DND-41 (cell line): ENCODE measurements at regions not wholly inside any gene's neighbourhood (a gene's known extent, or its start where the extent isn't known, plus 50 kb on each side); places are given as distances from the start of the nearest gene placed in this dataset.

Experiments
- EZH2 ChIP-seq: IDR thresholded peaks from 3 replicates; pipeline ENCODE4 v1.6.1; 2012; ENCODE audit warnings: borderline replicate concordance, low read depth, mild to moderate bottlenecking, moderate library complexity, low read length, inconsistent platforms; ENCODE audit not compliant: severe bottlenecking
- TF ChIP-seq, protein P1 (sequence below): IDR thresholded peaks from 2 replicates; pipeline ENCODE4 v1.5.1; 2012; ENCODE audit warnings: borderline replicate concordance, low read length, moderate library complexity, mild to moderate bottlenecking; ENCODE audit not compliant: poor library complexity, severe bottlenecking; ENCODE audit errors: extremely low read depth

DNA sequence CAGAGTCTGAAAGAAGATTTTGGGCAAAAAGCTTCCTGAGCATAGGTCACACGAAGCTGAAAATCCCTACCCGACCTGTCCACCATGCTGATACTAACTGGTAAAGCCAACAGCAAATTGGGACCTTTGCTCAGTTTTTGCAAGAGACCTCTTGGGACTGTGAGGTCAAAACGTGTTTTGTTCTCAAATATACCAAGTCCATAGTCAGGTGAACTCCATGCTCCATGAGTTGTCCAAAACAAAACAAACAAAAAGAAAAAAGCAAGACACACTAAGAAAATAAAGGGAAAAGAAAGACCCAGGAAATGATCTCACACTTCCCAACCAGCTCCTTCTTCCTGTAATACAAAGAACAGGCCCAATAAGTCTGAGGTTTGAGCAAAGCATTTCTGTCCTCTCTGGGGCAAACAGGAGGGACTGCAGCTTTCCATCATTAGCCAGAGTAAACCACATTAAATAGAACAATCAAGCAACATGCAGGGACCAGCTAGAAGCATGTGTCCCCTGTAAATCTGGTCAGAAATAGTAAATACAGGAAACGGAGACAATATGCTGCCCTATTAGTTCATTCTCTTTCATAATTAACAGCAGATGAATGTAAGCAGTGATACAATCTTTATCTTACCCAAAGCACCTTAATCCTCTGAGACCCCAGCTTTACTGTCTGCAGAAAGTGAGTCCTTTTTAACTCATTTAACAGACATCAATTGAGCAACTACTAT, 125.0 kb upstream of the LIPC start:
- TF ChIP-seq, protein P1, sequence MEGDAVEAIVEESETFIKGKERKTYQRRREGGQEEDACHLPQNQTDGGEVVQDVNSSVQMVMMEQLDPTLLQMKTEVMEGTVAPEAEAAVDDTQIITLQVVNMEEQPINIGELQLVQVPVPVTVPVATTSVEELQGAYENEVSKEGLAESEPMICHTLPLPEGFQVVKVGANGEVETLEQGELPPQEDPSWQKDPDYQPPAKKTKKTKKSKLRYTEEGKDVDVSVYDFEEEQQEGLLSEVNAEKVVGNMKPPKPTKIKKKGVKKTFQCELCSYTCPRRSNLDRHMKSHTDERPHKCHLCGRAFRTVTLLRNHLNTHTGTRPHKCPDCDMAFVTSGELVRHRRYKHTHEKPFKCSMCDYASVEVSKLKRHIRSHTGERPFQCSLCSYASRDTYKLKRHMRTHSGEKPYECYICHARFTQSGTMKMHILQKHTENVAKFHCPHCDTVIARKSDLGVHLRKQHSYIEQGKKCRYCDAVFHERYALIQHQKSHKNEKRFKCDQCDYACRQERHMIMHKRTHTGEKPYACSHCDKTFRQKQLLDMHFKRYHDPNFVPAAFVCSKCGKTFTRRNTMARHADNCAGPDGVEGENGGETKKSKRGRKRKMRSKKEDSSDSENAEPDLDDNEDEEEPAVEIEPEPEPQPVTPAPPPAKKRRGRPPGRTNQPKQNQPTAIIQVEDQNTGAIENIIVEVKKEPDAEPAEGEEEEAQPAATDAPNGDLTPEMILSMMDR, result no peak
- TF ChIP-seq EZH2, result no peak
